Activated naive CD4-positive, alpha-beta T cell treated with anti-CD3 and anti-CD28 coated beads, Interleukin-2, amount 50 U/mL, for 72 hours (primary cell): ENCODE measurements at regions not wholly inside any gene's neighbourhood (a gene's known extent, or its start where the extent isn't known, plus 50 kb on each side); places are given as distances from the start of the nearest gene placed in this dataset.

Source experiments
- ATAC-seq, 2 donors: fragments of 150-1000 bp; cut with Tn5 transposase; 2 replicates each; pipeline ENCODE4 v1.10.0; 2021; ENCODE audit warnings: mild to moderate bottlenecking in 2 of 2, moderate library complexity in 2 of 2
- DNase-seq, 2 donors: peaks; one replicate each; pipeline ENCODE4 v3.0.0; 2021 to 2022; ENCODE audit warnings: low spot score in 2 of 2
- H3K27ac Mint-ChIP-seq, 2 donors: one replicate each; pipeline ENCODE4 v1.8.0; 2022; ENCODE audit warnings: mild to moderate bottlenecking in 2 of 2, mixed read lengths in 2 of 2
- H3K36me3 Mint-ChIP-seq, 2 donors: one replicate each; pipeline ENCODE4 v1.8.0; 2022; ENCODE audit warnings: mixed read lengths in 2 of 2
- H3K9me3 Mint-ChIP-seq, 2 donors: one replicate each; pipeline ENCODE4 v1.8.0; 2022; ENCODE audit warnings: mixed read lengths in 2 of 2

GRCh38 chr6:110033101-110033500 lies 55.0 kb downstream of the GPR6 start:
- Mint-ChIP-seq H3K27ac (no peak overlapping the region), H3K36me3 (no peaks in the 10 kb centered on the region), H3K9me3 (no peaks in the 10 kb centered on the region)
- ATAC-seq (no peak), DNase-seq (no peak)

GRCh38 chr6:110033749-110034666 lies 55.9 kb downstream of the GPR6 start:
- no peak overlapping the region for H3K27ac Mint-ChIP-seq
- DNase-seq, result no peak
- H3K9me3 Mint-ChIP-seq, result no peaks in the 10 kb centered on the region
- no peak for ATAC-seq
- H3K36me3 Mint-ChIP-seq, result no peaks in the 10 kb centered on the region

- H3K36me3 Mint-ChIP-seq, result no peaks in the 10 kb centered on the region
- no peak overlapping the region for H3K27ac Mint-ChIP-seq
- no peaks in the 10 kb centered on the region for H3K9me3 Mint-ChIP-seq
- no peak for ATAC-seq
- DNase-seq, result no peak
These were observed 56.5 kb downstream of the GPR6 start for GRCh38 chr6:110034667-110035036.

- ATAC-seq (no peak), DNase-seq (no peak)
- no peak overlapping the region for H3K27ac Mint-ChIP-seq
- no peaks in the 10 kb centered on the region for H3K36me3 Mint-ChIP-seq
- H3K9me3 Mint-ChIP-seq, result no peaks in the 10 kb centered on the region
These were observed 57.2 kb downstream of the GPR6 start for GRCh38 chr6:110035321-110035720.

GRCh38 chr6:110036408-110037302 lies 58.5 kb downstream of the GPR6 start:
- H3K36me3 Mint-ChIP-seq, result no peaks in the 10 kb centered on the region
- ATAC-seq, result no peak

GRCh38 chr6:110037726-110038295 lies 59.7 kb downstream of the GPR6 start:
- no peaks in the 10 kb centered on the region for H3K9me3 Mint-ChIP-seq
- ATAC-seq (no peak), DNase-seq (no peak)
- peak overlapping the region in 1 of 2 donors; percentile 55 for H3K27ac Mint-ChIP-seq
- H3K36me3 Mint-ChIP-seq, result no peaks in the 10 kb centered on the region

More at GRCh38 chr6:110036408-110037302, 58.5 kb downstream of the GPR6 start:
- Mint-ChIP-seq H3K9me3 (no peaks in the 10 kb centered on the region), H3K27ac (no peak overlapping the region)
- DNase-seq, result no peak

- DNase-seq, result peak; percentile 83
- peak; percentile 90 for ATAC-seq
- no peaks in the 10 kb centered on the region for H3K36me3 Mint-ChIP-seq
- H3K9me3 Mint-ChIP-seq, result no peaks in the 10 kb centered on the region
- peak overlapping the region; percentile 89 to 94 for H3K27ac Mint-ChIP-seq
These were observed 61.4 kb downstream of the GPR6 start for GRCh38 chr6:110039364-110039980.

GRCh38 chr6:110039981-110040383 lies 61.9 kb downstream of the GPR6 start:
- Mint-ChIP-seq H3K9me3 (no peaks in the 10 kb centered on the region), H3K36me3 (no peaks in the 10 kb centered on the region), H3K27ac (peak overlapping the region; percentile 89 to 94)
- ATAC-seq, result peak; percentile 67 to 75
- DNase-seq, result peak; percentile 42 to 63

GRCh38 chr6:110040716-110041115 lies 62.6 kb downstream of the GPR6 start:
- H3K9me3 Mint-ChIP-seq, result no peaks in the 10 kb centered on the region
- no peaks in the 10 kb centered on the region for H3K36me3 Mint-ChIP-seq
- H3K27ac Mint-ChIP-seq, result peak overlapping the region in 1 of 2 donors; percentile 49
- DNase-seq (no peak), ATAC-seq (no peak)

- no peaks in the 10 kb centered on the region for H3K36me3 Mint-ChIP-seq
- peak in 1 of 2 donors; percentile 6 for DNase-seq
- ATAC-seq, result no peak
- H3K27ac Mint-ChIP-seq, result peak overlapping the region in 1 of 2 donors; percentile 49
- no peaks in the 10 kb centered on the region for H3K9me3 Mint-ChIP-seq
These were observed 63.0 kb downstream of the GPR6 start for GRCh38 chr6:110041126-110041525.

- Mint-ChIP-seq H3K36me3 (no peaks in the 10 kb centered on the region), H3K27ac (no peak overlapping the region), H3K9me3 (no peaks in the 10 kb centered on the region)
- ATAC-seq (no peak), DNase-seq (no peak)
These were observed 63.7 kb downstream of the GPR6 start for GRCh38 chr6:110041830-110042229.

GRCh38 chr6:110042670-110043296 lies 64.7 kb downstream of the GPR6 start:
- DNase-seq, result peak in 1 of 2 donors; percentile 20
- H3K36me3 Mint-ChIP-seq, result no peaks in the 10 kb centered on the region
- ATAC-seq, result no peak
- no peak overlapping the region for H3K27ac Mint-ChIP-seq
- H3K9me3 Mint-ChIP-seq, result no peaks in the 10 kb centered on the region

- ATAC-seq (no peak), DNase-seq (peak in 1 of 2 donors; percentile 13)
- Mint-ChIP-seq H3K27ac (peak overlapping the region in 1 of 2 donors; percentile 52), H3K36me3 (no peaks in the 10 kb centered on the region), H3K9me3 (no peaks in the 10 kb centered on the region)
These were observed 65.4 kb downstream of the GPR6 start for GRCh38 chr6:110043366-110043994.

GRCh38 chr6:110044096-110044495 lies 66.0 kb downstream of the GPR6 start:
- H3K27ac Mint-ChIP-seq, result no peak overlapping the region
- no peaks in the 10 kb centered on the region for H3K36me3 Mint-ChIP-seq
- H3K9me3 Mint-ChIP-seq, result no peaks in the 10 kb centered on the region
- peak in 1 of 2 donors; percentile 31 for DNase-seq
- no peak for ATAC-seq

GRCh38 chr6:110044622-110045021 lies 66.5 kb downstream of the GPR6 start:
- no peak for ATAC-seq
- DNase-seq, result peak in 1 of 2 donors; percentile 21
- H3K27ac Mint-ChIP-seq, result no peak overlapping the region
- H3K9me3 Mint-ChIP-seq, result no peaks in the 10 kb centered on the region
- no peaks in the 10 kb centered on the region for H3K36me3 Mint-ChIP-seq
